Thyroid gland (tissue), 4 donors: ENCODE measurements at regions not wholly inside any gene's neighbourhood (a gene's known extent, or its start where the extent isn't known, plus 50 kb on each side); places are given as distances from the start of the nearest gene placed in this dataset.

Experiments
- POLR2A ChIP-seq, 2 donors: fragments of 450-650 bp; IDR thresholded peaks; one replicate each; pipeline ENCODE4 v1.6.1; 2017; ENCODE audit warnings: antibody characterized with exemption in 2 of 2, mild to moderate bottlenecking in 2 of 2, moderate library complexity in 1 of 2
- TF ChIP-seq, protein P1 (sequence below), 6 experiments: fragments of 200-600 bp in 3 of 6; fragments of 450-650 bp in 3 of 6; sonication (generic) in 3 of 6; IDR thresholded peaks; one replicate each; pipeline ENCODE4 v1.5.1; 2016 to 2019; ENCODE audit warnings: antibody characterized with exemption in 6 of 6, mild to moderate bottlenecking in 2 of 6, inconsistent platforms in 1 of 6, moderate library complexity in 1 of 6

GRCh38 chr4:27843776-27844175, 983.1 kb downstream of the STIM2 start:
- TF ChIP-seq, protein P1, sequence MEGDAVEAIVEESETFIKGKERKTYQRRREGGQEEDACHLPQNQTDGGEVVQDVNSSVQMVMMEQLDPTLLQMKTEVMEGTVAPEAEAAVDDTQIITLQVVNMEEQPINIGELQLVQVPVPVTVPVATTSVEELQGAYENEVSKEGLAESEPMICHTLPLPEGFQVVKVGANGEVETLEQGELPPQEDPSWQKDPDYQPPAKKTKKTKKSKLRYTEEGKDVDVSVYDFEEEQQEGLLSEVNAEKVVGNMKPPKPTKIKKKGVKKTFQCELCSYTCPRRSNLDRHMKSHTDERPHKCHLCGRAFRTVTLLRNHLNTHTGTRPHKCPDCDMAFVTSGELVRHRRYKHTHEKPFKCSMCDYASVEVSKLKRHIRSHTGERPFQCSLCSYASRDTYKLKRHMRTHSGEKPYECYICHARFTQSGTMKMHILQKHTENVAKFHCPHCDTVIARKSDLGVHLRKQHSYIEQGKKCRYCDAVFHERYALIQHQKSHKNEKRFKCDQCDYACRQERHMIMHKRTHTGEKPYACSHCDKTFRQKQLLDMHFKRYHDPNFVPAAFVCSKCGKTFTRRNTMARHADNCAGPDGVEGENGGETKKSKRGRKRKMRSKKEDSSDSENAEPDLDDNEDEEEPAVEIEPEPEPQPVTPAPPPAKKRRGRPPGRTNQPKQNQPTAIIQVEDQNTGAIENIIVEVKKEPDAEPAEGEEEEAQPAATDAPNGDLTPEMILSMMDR (IDR thresholded peaks at IDR 0.05), result no peak
- no peak for TF ChIP-seq POLR2A (IDR thresholded peaks at IDR 0.05)
